NCI-H2227 (cell line): ENCODE measurements at regions not wholly inside any gene's neighbourhood (a gene's known extent, or its start where the extent isn't known, plus 50 kb on each side); places are given as distances from the start of the nearest gene placed in this dataset.

Experiments used
- DNase-seq: peaks from one replicate; lab custom pipeline; 2025; ENCODE audit not compliant: unreplicated experiment; lab: John Stamatoyannopoulos, UW

DNA sequence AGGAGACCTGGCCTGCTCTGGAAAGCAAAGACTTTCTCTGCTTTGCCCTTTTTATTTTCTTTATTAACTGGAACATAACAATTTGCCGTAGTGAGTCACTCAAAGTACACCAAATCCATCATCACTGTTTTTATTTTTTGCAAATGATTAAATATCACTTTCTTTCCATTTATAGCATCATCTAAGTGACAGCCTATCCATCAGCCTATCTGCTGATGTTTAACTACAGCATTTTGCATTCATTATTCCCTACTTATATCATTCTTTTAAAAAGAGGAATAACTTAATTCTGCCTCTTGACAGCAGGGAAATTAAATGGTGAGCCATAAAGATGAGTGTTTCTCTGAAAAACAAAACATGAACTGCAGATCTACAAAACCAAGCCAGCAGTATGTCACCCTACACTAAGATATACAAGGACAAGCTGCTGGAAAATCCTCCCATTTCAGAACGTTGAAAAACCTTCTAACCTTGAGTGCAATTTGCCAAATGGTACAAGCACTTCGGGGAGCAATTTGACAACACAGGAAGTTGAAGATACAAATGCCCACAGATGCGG lies 821.3 kb upstream of the TMEM132C start:
- no peak for DNase-seq

DNA sequence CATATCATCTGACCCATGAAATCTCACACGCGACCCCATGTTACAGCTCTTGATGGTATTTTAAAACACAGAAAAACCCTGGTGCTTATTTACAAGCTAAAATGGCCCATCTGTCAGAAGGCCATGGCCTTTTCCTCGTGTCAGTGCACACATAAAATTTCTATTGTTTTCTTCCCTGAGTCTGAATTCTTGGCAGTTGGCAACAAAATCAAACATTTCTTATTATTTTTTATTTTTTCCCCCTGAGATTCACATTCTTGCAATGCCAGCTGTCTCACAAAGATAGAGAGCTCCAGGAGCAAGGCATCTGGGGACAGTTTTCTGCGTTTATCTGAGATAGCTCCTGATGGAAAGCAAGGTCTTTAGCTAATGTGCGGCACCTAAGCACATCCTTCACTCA lies 818.1 kb upstream of the TMEM132C start:
- no peak for DNase-seq

- DNase-seq: no peak
Observed at GRCh38 chr12:127450826-127451225, 816.1 kb upstream of the TMEM132C start.

- DNase-seq: no peak
Observed at GRCh38 chr12:127455347-127456265, 811.4 kb upstream of the TMEM132C start.

GRCh38 chr12:127457726-127458125 lies 809.2 kb upstream of the TMEM132C start:
- no peak for DNase-seq

DNA sequence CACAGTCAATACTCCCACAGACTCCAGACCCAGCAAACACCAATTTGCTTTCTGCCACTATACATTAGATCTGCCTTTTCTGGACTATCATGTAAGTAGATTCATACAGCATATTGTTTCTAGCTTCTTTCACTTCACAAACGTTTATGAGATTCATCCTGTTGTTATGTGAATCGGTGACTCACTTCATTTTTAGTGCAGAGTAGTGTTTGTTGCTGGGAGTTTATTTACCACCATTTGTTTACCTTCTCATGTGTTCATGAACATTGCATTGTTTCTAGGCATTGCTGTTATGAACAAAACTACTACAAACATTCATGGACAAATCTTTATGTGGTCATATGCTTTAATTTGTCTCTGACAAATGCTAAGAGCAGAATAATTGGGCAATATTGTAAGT lies 807.8 kb upstream of the TMEM132C start:
- no peak for DNase-seq

GRCh38 chr12:127459687-127460086 lies 807.3 kb upstream of the TMEM132C start:
- no peak for DNase-seq

DNA sequence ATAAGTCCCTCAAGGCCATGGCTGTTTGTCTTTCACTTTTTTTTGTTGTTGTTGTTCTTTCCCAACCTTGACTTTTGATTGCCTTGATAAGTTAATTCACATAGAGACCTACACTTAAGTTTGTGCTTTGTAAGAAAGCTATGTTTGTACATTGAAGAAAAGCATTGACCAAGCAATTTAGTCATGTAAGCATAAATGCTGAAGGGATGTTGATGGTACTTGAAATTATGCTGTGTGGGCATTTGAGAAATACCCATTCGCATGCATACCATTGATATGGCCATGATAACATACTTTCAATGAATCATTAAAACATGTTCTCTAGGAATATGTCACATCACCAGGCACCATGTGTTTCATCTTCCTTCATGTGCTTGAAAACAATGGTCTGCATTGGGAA lies 803.7 kb upstream of the TMEM132C start:
- DNase-seq: no peak

DNA sequence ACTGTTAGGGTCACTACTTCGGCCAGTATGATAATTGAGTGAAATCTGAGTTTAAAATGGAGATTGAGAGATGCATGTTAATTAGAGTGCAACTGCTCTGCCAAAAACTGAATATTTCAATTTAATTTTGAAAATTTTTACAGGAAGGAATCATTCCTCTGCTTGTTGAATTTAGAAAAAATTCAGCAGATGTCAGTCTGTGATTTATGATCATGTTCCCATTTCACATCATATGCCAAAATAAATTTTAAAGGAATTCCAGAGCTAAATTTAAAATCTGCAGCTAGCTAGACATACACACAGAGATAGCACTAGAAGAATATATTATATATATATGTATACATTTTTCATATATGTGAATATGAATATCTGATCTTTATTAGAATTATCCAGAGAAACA lies 797.6 kb upstream of the TMEM132C start:
- no peak for DNase-seq

GRCh38 chr12:127473766-127474165 lies 793.2 kb upstream of the TMEM132C start:
- DNase-seq: no peak

DNA sequence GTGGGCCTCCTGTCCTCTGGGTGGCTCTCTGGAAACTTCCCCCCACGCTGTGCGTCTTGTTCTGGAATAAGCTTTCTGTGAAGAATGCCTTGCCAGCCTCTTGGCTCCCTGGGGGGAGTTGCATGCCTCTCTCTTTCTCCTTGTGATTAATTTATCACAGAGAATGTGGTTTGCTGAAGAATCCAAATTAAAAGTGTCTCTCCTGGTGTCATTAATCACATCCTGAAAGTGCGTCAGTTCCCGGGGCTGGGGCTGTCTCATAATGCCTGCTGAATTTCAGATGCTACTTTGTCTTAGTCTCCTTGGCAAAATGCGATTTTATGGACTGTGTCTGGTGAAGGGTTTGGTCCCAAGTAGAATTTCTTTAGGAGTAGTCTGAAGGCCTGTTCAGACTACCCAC lies 787.7 kb upstream of the TMEM132C start:
- no peak for DNase-seq

- no peak for DNase-seq
Observed at GRCh38 chr12:127480775-127481314, 786.1 kb upstream of the TMEM132C start.

DNA sequence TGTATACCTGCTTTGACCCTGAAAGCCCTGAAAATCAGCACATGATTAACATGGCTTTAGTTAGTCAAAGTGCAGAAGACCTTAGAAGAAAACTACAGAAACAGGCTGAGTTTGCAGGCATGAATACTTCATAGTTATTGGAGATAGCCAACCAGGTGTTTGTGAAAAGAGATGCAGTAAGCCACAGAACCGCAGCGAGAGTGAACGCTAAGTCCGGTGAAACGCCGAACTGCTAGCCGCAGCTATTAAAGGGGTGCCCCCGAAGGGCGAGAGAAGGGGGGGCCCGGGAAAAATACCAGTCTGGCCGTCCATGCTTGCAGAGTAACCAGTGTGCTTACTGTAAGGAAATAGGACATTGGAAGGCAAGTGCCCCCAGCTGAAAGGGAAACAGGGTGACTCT lies 784.0 kb upstream of the TMEM132C start:
- DNase-seq: no peak

GRCh38 chr12:127485528-127485927 lies 781.4 kb upstream of the TMEM132C start:
- no peak for DNase-seq

DNA sequence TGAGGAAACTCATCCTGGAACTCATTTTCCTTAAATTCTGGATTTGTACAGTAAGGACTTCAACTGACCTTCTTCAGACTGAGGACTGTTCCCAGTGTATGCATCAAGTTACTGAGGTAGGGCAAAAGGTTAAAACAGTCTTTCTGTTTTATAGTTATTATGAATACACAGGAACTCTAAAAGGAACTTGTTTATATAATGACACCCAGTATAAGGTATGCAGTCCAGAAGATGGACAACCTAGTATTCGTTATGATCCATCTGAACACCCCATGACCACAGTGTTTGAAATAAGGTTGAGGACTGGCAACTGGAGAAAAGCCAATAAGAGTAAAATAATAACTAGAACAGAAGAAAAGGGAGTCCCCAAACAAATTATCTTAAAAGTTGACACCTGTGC lies 779.9 kb upstream of the TMEM132C start:
- no peak for DNase-seq

- no peak for DNase-seq
Observed at GRCh38 chr12:127489061-127489460, 777.9 kb upstream of the TMEM132C start.

- no peak for DNase-seq
Observed at GRCh38 chr12:127494961-127495915, 771.7 kb upstream of the TMEM132C start.

- no peak for DNase-seq
Observed at GRCh38 chr12:127496255-127496654, 770.7 kb upstream of the TMEM132C start.

GRCh38 chr12:127500512-127501035 lies 766.4 kb upstream of the TMEM132C start:
- DNase-seq: no peak

- DNase-seq: no peak
Observed at GRCh38 chr12:127501916-127502315, 765.1 kb upstream of the TMEM132C start.

DNA sequence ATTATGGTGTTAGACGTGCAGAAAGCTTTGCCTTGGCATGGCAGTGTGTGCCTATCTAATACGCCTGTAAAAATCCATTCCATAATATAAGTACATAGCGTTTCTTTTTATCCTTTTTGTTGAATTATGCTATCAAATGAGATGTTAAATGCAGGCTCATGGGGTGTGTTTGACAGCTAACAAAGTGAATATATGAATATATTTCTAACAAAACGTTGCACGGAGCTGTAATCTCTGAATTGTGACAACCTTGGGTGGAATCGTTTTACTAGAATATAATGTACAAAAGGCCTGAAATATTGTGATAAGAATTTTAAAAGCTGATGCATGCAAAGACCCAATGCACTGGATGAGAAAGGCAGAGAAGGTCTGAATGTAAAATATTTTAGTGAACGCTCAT lies 763.7 kb upstream of the TMEM132C start:
- DNase-seq: no peak
